Calu3 (cell line): ENCODE measurements at regions not wholly inside any gene's neighbourhood (a gene's known extent, or its start where the extent isn't known, plus 50 kb on each side); places are given as distances from the start of the nearest gene placed in this dataset.

Source experiments
- BruUV-seq: library from RNA; stranded (reverse); fragments of 400-500 nt; replicated peaks from 2 replicates; lab custom pipeline; 2021; lab: Mats Ljungman, UMichigan
- CTCF ChIA-PET: fragments of 300-600 bp; sonication (Branson Sonifier 250); formaldehyde crosslinking; loops from one replicate; lab custom pipeline; 2022; ENCODE audit warnings: antibody characterized with exemption; lab: Charles Lee
- DNase-seq: peaks from one replicate; pipeline ENCODE4 v3.0.0; 2022
- H3K27ac Mint-ChIP-seq: one replicate; pipeline ENCODE4 v1.8.0; 2022; ENCODE audit warnings: mixed read lengths; ENCODE audit not compliant: unreplicated experiment
- H3K27me3 Mint-ChIP-seq: one replicate; pipeline ENCODE4 v1.8.0; 2022; ENCODE audit warnings: mixed read lengths; ENCODE audit not compliant: unreplicated experiment
- H3K36me3 Mint-ChIP-seq: one replicate; pipeline ENCODE4 v1.8.0; 2022; ENCODE audit warnings: mild to moderate bottlenecking, moderate library complexity, mixed read lengths; ENCODE audit not compliant: insufficient read depth, unreplicated experiment
- H3K4me1 Mint-ChIP-seq: one replicate; pipeline ENCODE4 v1.8.0; 2022; ENCODE audit warnings: mild to moderate bottlenecking, low read depth, mixed read lengths; ENCODE audit not compliant: unreplicated experiment
- H3K4me3 Mint-ChIP-seq: one replicate; pipeline ENCODE4 v1.8.0; 2022; ENCODE audit warnings: mild to moderate bottlenecking, low read depth, moderate library complexity, mixed read lengths; ENCODE audit not compliant: unreplicated experiment
- H3K9me3 Mint-ChIP-seq: one replicate; pipeline ENCODE4 v1.8.0; 2022; ENCODE audit warnings: low read depth, mixed read lengths; ENCODE audit not compliant: unreplicated experiment
- intact Hi-C: fragments of 100-400 bp; cut with micrococcal nuclease; formaldehyde crosslinking; loops from one replicate; pipeline ENCODE4 v1.10.0; 2022; ENCODE audit not compliant: unreplicated experiment
- TF ChIP-seq, protein P1 (sequence below): fragments of 200-600 bp; IDR thresholded peaks from one replicate; pipeline ENCODE4 v1.8.0; 2022; ENCODE audit warnings: antibody characterized with exemption; ENCODE audit not compliant: unreplicated experiment

DNA sequence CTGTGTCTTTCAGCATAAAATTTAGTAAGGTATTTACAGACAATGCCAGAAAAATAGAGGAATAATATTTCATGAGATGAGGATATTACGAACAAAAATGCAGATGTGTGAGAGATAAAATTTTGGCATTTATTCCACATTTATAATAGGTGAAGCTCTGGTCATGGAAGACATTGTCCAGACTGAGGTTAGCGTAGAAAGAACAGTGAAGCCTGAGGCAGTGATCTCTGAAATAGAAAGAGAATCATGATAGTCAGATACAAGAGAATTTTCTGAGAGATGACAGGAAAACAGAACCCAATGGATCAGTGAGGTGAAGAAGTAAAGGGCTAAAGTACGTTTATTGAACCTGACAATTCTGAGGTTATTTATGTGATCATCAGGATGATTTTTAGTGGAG lies 1155.9 kb upstream of the GJE1 start:
- H3K4me1 Mint-ChIP-seq, result no peaks in the 10 kb centered on the region
- BruUV-seq, result no TSS peak
- H3K4me3 Mint-ChIP-seq, result no peak overlapping the region
- intact Hi-C loops, result no loop called here
- H3K27me3 Mint-ChIP-seq, result no peaks in the 10 kb centered on the region
- no peak for DNase-seq
- CTCF ChIA-PET, result no interaction called here
- TF ChIP-seq, protein P1, sequence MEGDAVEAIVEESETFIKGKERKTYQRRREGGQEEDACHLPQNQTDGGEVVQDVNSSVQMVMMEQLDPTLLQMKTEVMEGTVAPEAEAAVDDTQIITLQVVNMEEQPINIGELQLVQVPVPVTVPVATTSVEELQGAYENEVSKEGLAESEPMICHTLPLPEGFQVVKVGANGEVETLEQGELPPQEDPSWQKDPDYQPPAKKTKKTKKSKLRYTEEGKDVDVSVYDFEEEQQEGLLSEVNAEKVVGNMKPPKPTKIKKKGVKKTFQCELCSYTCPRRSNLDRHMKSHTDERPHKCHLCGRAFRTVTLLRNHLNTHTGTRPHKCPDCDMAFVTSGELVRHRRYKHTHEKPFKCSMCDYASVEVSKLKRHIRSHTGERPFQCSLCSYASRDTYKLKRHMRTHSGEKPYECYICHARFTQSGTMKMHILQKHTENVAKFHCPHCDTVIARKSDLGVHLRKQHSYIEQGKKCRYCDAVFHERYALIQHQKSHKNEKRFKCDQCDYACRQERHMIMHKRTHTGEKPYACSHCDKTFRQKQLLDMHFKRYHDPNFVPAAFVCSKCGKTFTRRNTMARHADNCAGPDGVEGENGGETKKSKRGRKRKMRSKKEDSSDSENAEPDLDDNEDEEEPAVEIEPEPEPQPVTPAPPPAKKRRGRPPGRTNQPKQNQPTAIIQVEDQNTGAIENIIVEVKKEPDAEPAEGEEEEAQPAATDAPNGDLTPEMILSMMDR, result no peak
- H3K36me3 Mint-ChIP-seq, result no peaks in the 10 kb centered on the region
- no peak overlapping the region for H3K27ac Mint-ChIP-seq
- H3K9me3 Mint-ChIP-seq, result peaks cover 5% of the 10 kb centered on the region

- TF ChIP-seq, protein P1, result no peak
- DNase-seq, result no peak
- Mint-ChIP-seq H3K27me3 (no peaks in the 10 kb centered on the region), H3K36me3 (no peaks in the 10 kb centered on the region), H3K4me1 (no peaks in the 10 kb centered on the region), H3K9me3 (peaks cover 5% of the 10 kb centered on the region), H3K4me3 (no peak overlapping the region), H3K27ac (no peak overlapping the region)
- intact Hi-C loops, result no loop called here
- BruUV-seq, result no TSS peak
- CTCF ChIA-PET, result no interaction called here
Observed at GRCh38 chr6:140970485-140970884, 1162.2 kb upstream of the GJE1 start.

GRCh38 chr6:140968062-140968461 lies 1164.7 kb upstream of the GJE1 start:
- no TSS peak for BruUV-seq
- intact Hi-C loops, result no loop called here
- TF ChIP-seq, protein P1, result no peak
- Mint-ChIP-seq H3K27me3 (no peaks in the 10 kb centered on the region), H3K36me3 (no peaks in the 10 kb centered on the region), H3K9me3 (peaks cover 5% of the 10 kb centered on the region), H3K4me3 (no peak overlapping the region), H3K27ac (no peak overlapping the region), H3K4me1 (no peaks in the 10 kb centered on the region)
- DNase-seq, result no peak
- CTCF ChIA-PET, result no interaction called here

- no peaks in the 10 kb centered on the region for H3K36me3 Mint-ChIP-seq
- intact Hi-C loops, result no loop called here
- CTCF ChIA-PET, result no interaction called here
- DNase-seq, result no peak
- TF ChIP-seq, protein P1, result no peak
- no peak overlapping the region for H3K4me3 Mint-ChIP-seq
- no peaks in the 10 kb centered on the region for H3K27me3 Mint-ChIP-seq
- BruUV-seq, result no TSS peak
- H3K27ac Mint-ChIP-seq, result no peak overlapping the region
- no peaks in the 10 kb centered on the region for H3K9me3 Mint-ChIP-seq
- H3K4me1 Mint-ChIP-seq, result no peaks in the 10 kb centered on the region
Observed at GRCh38 chr6:140966676-140967075, 1166.0 kb upstream of the GJE1 start.
